Osteoblast (primary cell): ENCODE measurements at regions not wholly inside any gene's neighbourhood (a gene's known extent, or its start where the extent isn't known, plus 50 kb on each side); places are given as distances from the start of the nearest gene placed in this dataset.

Experiments used
- DNase-seq: peaks from one replicate; pipeline ENCODE4 v3.0.0; 2011; ENCODE audit warnings: low spot score, mixed read lengths; ENCODE audit not compliant: insufficient read length; ENCODE audit errors: missing footprints
- H2AFZ ChIP-seq: 2 replicates; pipeline ENCODE4 v1.6.0; 2011; ENCODE audit warnings: mild to moderate bottlenecking, low read length
- H3K27ac ChIP-seq: 2 replicates; pipeline ENCODE4 v1.5.1; 2011; ENCODE audit warnings: mild to moderate bottlenecking, low read depth, low read length, moderate library complexity
- H3K27me3 ChIP-seq: 2 replicates; pipeline ENCODE4 v1.6.0; 2012; ENCODE audit warnings: mild to moderate bottlenecking, control low read depth, inconsistent platforms, low read length, moderate library complexity; ENCODE audit not compliant: insufficient read depth
- H3K36me3 ChIP-seq: 2 replicates; pipeline ENCODE4 v1.5.1; 2011; ENCODE audit warnings: mild to moderate bottlenecking, low read length, control low read depth, moderate library complexity; ENCODE audit not compliant: insufficient read depth
- H3K4me1 ChIP-seq: 2 replicates; pipeline ENCODE4 v1.5.1; 2011; ENCODE audit warnings: mild to moderate bottlenecking, low read length, control low read depth, moderate library complexity; ENCODE audit not compliant: insufficient read depth
- H3K4me2 ChIP-seq: 2 replicates; pipeline ENCODE4 v1.6.0; 2011; ENCODE audit warnings: mild to moderate bottlenecking, low read length; ENCODE audit not compliant: insufficient read depth
- H3K4me3 ChIP-seq: fragments of 200-600 bp; sonication (generic); 3 replicates; pipeline ENCODE4 v1.5.1; 2012; ENCODE audit warnings: mild to moderate bottlenecking, low read length, inconsistent platforms; ENCODE audit not compliant: insufficient read depth
- H3K79me2 ChIP-seq: 2 replicates; pipeline ENCODE4 v1.6.0; 2012; ENCODE audit warnings: mild to moderate bottlenecking, low read length, control low read depth, inconsistent platforms; ENCODE audit not compliant: insufficient read depth
- H3K9me3 ChIP-seq: 2 replicates; pipeline ENCODE4 v1.5.1; 2011; ENCODE audit warnings: low read depth, low read length, control low read depth
- H4K20me1 ChIP-seq: 2 replicates; pipeline ENCODE4 v1.6.0; 2012; ENCODE audit warnings: mild to moderate bottlenecking, low read length, control low read depth; ENCODE audit not compliant: insufficient read depth
- CTCF ChIP-seq: IDR thresholded peaks from 2 replicates; pipeline ENCODE4 v1.5.1; 2011; ENCODE audit warnings: mild to moderate bottlenecking, low read depth, low read length, moderate library complexity; ENCODE audit errors: extremely low read depth

DNA sequence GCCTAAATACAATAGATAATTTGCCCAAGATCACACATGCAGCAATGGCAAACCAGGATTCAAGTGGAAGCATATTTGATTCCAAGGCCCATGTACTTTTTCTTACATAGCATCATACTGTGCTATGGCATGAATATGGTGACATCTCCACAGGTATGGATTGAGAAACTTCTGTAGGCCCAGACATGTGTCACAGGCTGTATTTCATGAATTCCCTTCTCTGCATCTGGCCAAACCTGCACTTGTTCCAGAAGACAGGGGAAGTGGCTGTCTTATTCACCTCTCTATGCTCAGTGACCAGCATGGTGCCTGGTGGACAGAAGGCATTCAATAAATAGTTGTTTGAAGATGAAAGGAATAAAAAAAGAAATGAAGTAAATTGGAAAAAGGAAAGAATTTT, 77.3 kb upstream of the TMEM164 start:
- H3K27ac ChIP-seq: no peak overlapping the region
- H3K9me3 ChIP-seq: no peaks in the 10 kb centered on the region
- H3K4me2 ChIP-seq: no peak overlapping the region
- H4K20me1 ChIP-seq: no peaks in the 10 kb centered on the region
- no peak overlapping the region for H2AFZ ChIP-seq
- H3K27me3 ChIP-seq: peaks cover 15% of the 10 kb centered on the region
- no peaks in the 10 kb centered on the region for H3K4me1 ChIP-seq
- DNase-seq: no peak
- H3K36me3 ChIP-seq: no peaks in the 10 kb centered on the region
- TF ChIP-seq CTCF: no peak
- H3K4me3 ChIP-seq: no peak overlapping the region
- H3K79me2 ChIP-seq: no peaks in the 10 kb centered on the region

DNA sequence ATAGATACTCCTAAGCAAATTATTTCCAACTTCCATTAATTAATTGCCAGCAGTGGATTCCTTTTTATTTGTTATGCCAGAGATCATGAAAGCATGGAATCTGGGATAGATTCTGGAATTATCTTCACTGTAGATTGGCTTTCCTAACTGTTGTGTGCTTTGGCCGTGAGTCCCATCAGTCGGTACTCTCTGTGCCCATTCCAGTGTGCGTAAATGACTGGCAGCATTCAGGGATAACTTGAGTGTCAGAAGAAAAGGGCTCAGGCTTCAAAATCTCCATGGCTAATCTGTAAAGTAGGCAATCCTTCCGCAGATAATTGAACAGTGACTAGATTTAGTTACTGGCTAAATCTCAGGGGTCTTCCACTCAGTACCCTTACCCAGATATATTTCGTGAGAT, 76.8 kb upstream of the TMEM164 start:
- Histone ChIP-seq H4K20me1 (no peaks in the 10 kb centered on the region), H3K36me3 (no peaks in the 10 kb centered on the region), H3K4me1 (no peaks in the 10 kb centered on the region), H2AFZ (no peak overlapping the region), H3K9me3 (no peaks in the 10 kb centered on the region), H3K27ac (no peak overlapping the region), H3K79me2 (no peaks in the 10 kb centered on the region), H3K27me3 (peaks cover 15% of the 10 kb centered on the region), H3K4me2 (no peak overlapping the region), H3K4me3 (no peak overlapping the region)
- TF ChIP-seq CTCF: no peak
- no peak for DNase-seq

GRCh38 chrX:109926743-109927662, 75.9 kb upstream of the TMEM164 start:
- no peak for TF ChIP-seq CTCF
- H3K9me3 ChIP-seq: no peaks in the 10 kb centered on the region

GRCh38 chrX:109927663-109928273, 75.1 kb upstream of the TMEM164 start:
- no peak overlapping the region for H3K27ac ChIP-seq
- no peaks in the 10 kb centered on the region for H3K4me1 ChIP-seq
- H3K36me3 ChIP-seq: no peaks in the 10 kb centered on the region
- no peaks in the 10 kb centered on the region for H3K9me3 ChIP-seq
- H3K27me3 ChIP-seq: peaks cover 15% of the 10 kb centered on the region
- no peaks in the 10 kb centered on the region for H4K20me1 ChIP-seq
- DNase-seq: no peak
- H3K4me3 ChIP-seq: no peak overlapping the region
- TF ChIP-seq CTCF: no peak
- H3K4me2 ChIP-seq: no peak overlapping the region
- H3K79me2 ChIP-seq: no peaks in the 10 kb centered on the region
- no peak overlapping the region for H2AFZ ChIP-seq

More at GRCh38 chrX:109926743-109927662, 75.9 kb upstream of the TMEM164 start:
- no peak for DNase-seq
- no peak overlapping the region for H3K27ac ChIP-seq
- H3K79me2 ChIP-seq: no peaks in the 10 kb centered on the region
- no peaks in the 10 kb centered on the region for H4K20me1 ChIP-seq
- no peak overlapping the region for H3K4me3 ChIP-seq
- H3K27me3 ChIP-seq: peaks cover 15% of the 10 kb centered on the region
- H3K4me2 ChIP-seq: no peak overlapping the region
- no peaks in the 10 kb centered on the region for H3K4me1 ChIP-seq
- H2AFZ ChIP-seq: no peak overlapping the region
- no peaks in the 10 kb centered on the region for H3K36me3 ChIP-seq
